GM12865 (cell line): ENCODE measurements at regions not wholly inside any gene's neighbourhood (a gene's known extent, or its start where the extent isn't known, plus 50 kb on each side); places are given as distances from the start of the nearest gene placed in this dataset.

Experiments
- DNase-seq: peaks from one replicate; pipeline ENCODE4 v3.0.0; 2010; ENCODE audit warnings: low read depth
- H3K4me3 ChIP-seq: 2 replicates; pipeline ENCODE4 v1.5.1; 2011; ENCODE audit warnings: mild to moderate bottlenecking, low read depth, low read length, control low read depth
- TF ChIP-seq, protein P1 (sequence below): IDR thresholded peaks from 2 replicates; pipeline ENCODE4 v1.5.1; 2011; ENCODE audit warnings: low read length, control low read depth, low read depth, inconsistent platforms; ENCODE audit not compliant: insufficient read depth; ENCODE audit errors: missing control alignments

- DNase-seq = no peak
- TF ChIP-seq, protein P1, sequence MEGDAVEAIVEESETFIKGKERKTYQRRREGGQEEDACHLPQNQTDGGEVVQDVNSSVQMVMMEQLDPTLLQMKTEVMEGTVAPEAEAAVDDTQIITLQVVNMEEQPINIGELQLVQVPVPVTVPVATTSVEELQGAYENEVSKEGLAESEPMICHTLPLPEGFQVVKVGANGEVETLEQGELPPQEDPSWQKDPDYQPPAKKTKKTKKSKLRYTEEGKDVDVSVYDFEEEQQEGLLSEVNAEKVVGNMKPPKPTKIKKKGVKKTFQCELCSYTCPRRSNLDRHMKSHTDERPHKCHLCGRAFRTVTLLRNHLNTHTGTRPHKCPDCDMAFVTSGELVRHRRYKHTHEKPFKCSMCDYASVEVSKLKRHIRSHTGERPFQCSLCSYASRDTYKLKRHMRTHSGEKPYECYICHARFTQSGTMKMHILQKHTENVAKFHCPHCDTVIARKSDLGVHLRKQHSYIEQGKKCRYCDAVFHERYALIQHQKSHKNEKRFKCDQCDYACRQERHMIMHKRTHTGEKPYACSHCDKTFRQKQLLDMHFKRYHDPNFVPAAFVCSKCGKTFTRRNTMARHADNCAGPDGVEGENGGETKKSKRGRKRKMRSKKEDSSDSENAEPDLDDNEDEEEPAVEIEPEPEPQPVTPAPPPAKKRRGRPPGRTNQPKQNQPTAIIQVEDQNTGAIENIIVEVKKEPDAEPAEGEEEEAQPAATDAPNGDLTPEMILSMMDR = no peak
These were observed 58.6 kb upstream of the ANK3 start for GRCh38 chr10:60448246-60448645.

DNA sequence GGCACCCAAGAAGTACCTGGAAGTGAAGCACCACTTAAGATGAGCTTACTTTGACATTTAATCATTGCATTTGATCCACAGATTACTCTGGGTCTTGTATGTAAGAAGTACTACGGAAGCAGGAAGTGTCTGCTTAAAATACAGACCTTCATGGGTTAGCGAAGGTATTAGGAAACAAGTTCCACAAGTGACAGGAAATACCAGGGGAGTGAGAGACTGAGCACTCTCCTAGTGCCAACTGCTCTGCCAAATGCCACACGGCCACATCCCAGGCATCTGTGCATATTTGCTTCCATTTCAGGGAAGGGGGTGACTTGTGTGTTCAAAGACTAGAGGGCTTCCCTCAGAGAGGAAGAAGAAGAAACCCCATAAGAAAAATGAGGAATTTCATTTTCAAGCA is 57.2 kb upstream of the ANK3 start:
- DNase-seq = peak; percentile 4
- TF ChIP-seq, protein P1 = no peak

More at GRCh38 chr10:60448246-60448645, 58.6 kb upstream of the ANK3 start:
- H3K4me3 ChIP-seq = no peak overlapping the region

DNA sequence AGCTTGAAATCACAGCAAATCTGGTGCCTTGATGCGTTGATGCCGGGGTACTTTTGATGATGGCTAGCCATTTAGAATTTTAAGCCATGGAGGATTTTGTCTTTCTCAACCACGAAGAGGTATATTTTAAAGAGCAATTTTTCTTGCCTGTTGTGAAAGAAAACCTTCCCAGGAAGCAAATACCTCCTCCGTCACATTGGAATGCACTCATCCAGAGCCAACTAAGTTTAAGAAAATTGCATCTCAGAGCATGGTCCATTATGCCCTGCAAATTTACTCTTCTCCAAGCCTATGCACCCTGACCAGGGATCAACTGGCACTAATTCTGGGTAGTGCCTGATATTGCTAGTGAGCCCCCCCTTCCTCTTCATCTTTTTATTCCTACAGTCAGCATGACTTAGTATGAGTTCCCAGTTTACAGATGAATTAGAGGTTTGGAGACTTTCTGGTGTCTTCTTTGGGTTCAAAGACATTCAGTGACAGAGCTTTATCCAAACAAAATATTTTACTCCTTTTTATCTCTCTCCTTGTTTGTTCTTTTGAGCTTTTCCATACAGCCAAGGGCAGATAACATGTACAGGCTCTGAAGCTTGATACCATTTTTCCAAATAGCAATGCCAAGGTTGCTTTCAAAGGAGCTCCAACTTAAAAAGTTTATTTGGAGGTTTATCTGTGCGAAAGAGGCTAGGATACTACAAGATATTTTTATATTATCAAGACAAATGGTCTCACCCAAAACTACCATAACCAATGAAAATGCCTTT is 56.6 kb upstream of the ANK3 start:
- no peak for DNase-seq
- no peak overlapping the region for H3K4me3 ChIP-seq
- TF ChIP-seq, protein P1 = no peak

More for the DNA sequence above, 57.2 kb upstream of the ANK3 start:
- H3K4me3 ChIP-seq = no peak overlapping the region

DNA sequence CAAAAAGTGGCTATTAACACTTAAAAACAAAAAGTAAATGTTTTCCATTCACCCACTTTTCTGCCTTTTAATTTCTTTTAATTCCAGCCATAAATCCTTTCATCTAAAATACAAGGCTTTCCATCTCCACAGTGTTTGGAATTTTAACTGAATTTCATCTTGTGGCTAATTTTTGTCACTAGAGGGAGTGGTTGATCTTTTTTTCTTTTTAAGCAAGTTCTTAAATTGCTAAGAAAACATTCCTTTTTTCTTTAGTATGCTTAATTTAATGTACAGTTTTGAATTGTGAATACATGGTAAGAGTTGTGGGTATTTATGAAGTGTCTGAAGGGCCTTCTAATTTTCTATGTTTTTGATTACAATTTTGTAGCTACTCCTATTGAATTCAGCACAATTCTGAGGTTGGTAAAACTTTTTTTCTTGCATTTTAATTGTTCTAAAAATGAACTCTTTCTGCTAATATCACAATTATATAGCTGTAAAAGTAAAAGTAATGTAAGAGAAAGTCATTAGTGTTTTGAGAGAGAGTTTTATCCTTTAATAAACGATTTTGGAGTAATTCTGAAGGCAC is 54.9 kb upstream of the ANK3 start:
- TF ChIP-seq, protein P1 = peak; percentile 15
- no peak for DNase-seq
- H3K4me3 ChIP-seq = no peak overlapping the region

DNA sequence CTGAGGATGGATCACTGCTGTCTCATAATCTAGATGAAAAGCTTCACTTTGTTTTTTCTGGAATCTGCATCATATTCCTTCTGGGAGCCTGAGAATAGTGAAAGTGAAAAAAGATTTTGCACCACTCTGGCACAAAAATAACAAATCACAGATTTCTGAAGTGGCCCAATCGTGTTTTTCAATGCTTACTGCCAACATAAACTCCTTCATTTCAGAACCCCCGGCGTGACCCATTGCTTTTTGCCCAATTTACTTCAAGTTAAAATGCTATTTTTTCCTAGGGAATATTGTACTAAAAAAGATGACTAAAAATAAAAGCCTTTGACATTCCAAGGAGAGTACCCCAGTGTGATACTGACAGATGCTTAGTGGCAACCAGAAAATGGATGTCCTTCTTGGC is 53.7 kb upstream of the ANK3 start:
- H3K4me3 ChIP-seq = no peak overlapping the region
- DNase-seq = no peak
- TF ChIP-seq, protein P1 = no peak

- peak; percentile 16 for DNase-seq
- TF ChIP-seq, protein P1 = no peak
- H3K4me3 ChIP-seq = no peak overlapping the region
These were observed 51.8 kb upstream of the ANK3 start for GRCh38 chr10:60441515-60441914.
